Endothelial cell of umbilical vein (primary cell): ENCODE measurements at regions not wholly inside any gene's neighbourhood (a gene's known extent, or its start where the extent isn't known, plus 50 kb on each side); places are given as distances from the start of the nearest gene placed in this dataset.

Source experiments
- BruUV-seq: library from RNA; stranded (reverse); fragments of 400-500 nt; replicated peaks from 2 replicates; lab custom pipeline; 2021; lab: Mats Ljungman, UMichigan
- CTCF ChIA-PET: fragments of 300-600, 350-600 bp; sonication (Branson Sonifier 250); formaldehyde crosslinking; loops from one replicate; lab custom pipeline; 2021; ENCODE audit warnings: antibody characterized with exemption, inconsistent platforms; lab: Charles Lee
- POLR2A ChIA-PET: fragments of 300-600, 350-600 bp; sonication (Branson Sonifier 250); formaldehyde crosslinking; loops from one replicate; lab custom pipeline; 2021; ENCODE audit warnings: antibody characterized with exemption, inconsistent platforms; lab: Charles Lee
- DNase-seq: peaks from one replicate; pipeline ENCODE4 v3.0.0-alpha.2; 2011; ENCODE audit warnings: low read depth, low spot score
- FAIRE-seq: peaks from 2 replicates; lab custom pipeline; 2011; peaks lifted over from hg19 to GRCh38; lab: Jason Lieb, UNC
- H2AFZ ChIP-seq: 2 replicates; pipeline ENCODE4 v1.6.0; 2012; ENCODE audit warnings: low read depth, low read length, control low read depth, inconsistent platforms
- H3K27ac ChIP-seq: 2 replicates; pipeline ENCODE4 v1.5.1; 2011; ENCODE audit warnings: low read depth, mild to moderate bottlenecking, control low read depth, low read length, moderate library complexity; ENCODE audit not compliant: insufficient read depth
- H3K27me3 ChIP-seq, 2 experiments: 2 replicates each; pipeline versions ENCODE4 v1.6.0 to v1.6.1; 2011; ENCODE audit warnings: low read length in 2 of 2, mixed read lengths in 1 of 2; ENCODE audit not compliant: control insufficient read depth in 2 of 2, insufficient read depth in 2 of 2
- H3K36me3 ChIP-seq, 2 experiments: 2 replicates in 1 of 2; 3 replicates in 1 of 2; pipeline ENCODE4 v1.5.1; 2011; ENCODE audit warnings: low read length in 2 of 2, mild to moderate bottlenecking in 1 of 2, moderate library complexity in 1 of 2; ENCODE audit not compliant: control insufficient read depth in 2 of 2, insufficient read depth in 2 of 2; ENCODE audit errors: extremely low read depth in 1 of 2
- H3K4me1 ChIP-seq: 3 replicates; pipeline ENCODE4 v1.5.1; 2011; ENCODE audit warnings: mild to moderate bottlenecking, low read length; ENCODE audit not compliant: control insufficient read depth, insufficient read depth; ENCODE audit errors: extremely low read depth
- H3K4me2 ChIP-seq: 2 replicates; pipeline ENCODE4 v1.6.1; 2011; ENCODE audit warnings: low read length, control low read depth, mixed read lengths; ENCODE audit not compliant: insufficient read depth
- H3K4me3 ChIP-seq, 3 experiments: fragments of 200-600 bp in 1 of 3; sonication (generic), shearing (Covaris generic) in 1 of 3; replicated peaks in 1 of 3; 2 replicates each; pipeline ENCODE4 v1.5.1; 2011 to 2016; ENCODE audit warnings: control low read depth in 3 of 3, low read length in 3 of 3, mild to moderate bottlenecking in 2 of 3, inconsistent platforms in 1 of 3, low read depth in 1 of 3, moderate library complexity in 1 of 3; ENCODE audit not compliant: insufficient read depth in 1 of 3
- H3K79me2 ChIP-seq: 2 replicates; pipeline ENCODE4 v1.6.0; 2012; ENCODE audit warnings: low read length, inconsistent platforms; ENCODE audit not compliant: control insufficient read depth, insufficient read depth
- H3K9ac ChIP-seq: replicated peaks from 2 replicates; pipeline ENCODE3; 2011; ENCODE audit warnings: low read length, control low read depth; ENCODE audit not compliant: insufficient read depth; ENCODE audit errors: extremely low read depth
- H3K9me1 ChIP-seq: replicated peaks from 3 replicates; pipeline ENCODE4 v1.6.0; 2011; ENCODE audit warnings: mild to moderate bottlenecking, low read length; ENCODE audit not compliant: control insufficient read depth, insufficient read depth; ENCODE audit errors: extremely low read depth
- H3K9me3 ChIP-seq: replicated peaks from 2 replicates; pipeline ENCODE4 v1.5.1; 2012; ENCODE audit warnings: low read length, inconsistent platforms; ENCODE audit not compliant: control insufficient read depth, insufficient read depth
- H4K20me1 ChIP-seq: replicated peaks from 2 replicates; pipeline ENCODE3; 2011; ENCODE audit warnings: mild to moderate bottlenecking, low read length; ENCODE audit not compliant: control insufficient read depth, insufficient read depth; ENCODE audit errors: extremely low read depth
- EZH2 ChIP-seq: IDR thresholded peaks from 2 replicates; pipeline ENCODE4 v1.6.1; 2012; ENCODE audit warnings: borderline replicate concordance, low read depth, mild to moderate bottlenecking, moderate library complexity, low read length, inconsistent platforms; ENCODE audit not compliant: severe bottlenecking
- FOS ChIP-seq: IDR thresholded peaks from 2 replicates; pipeline ENCODE4 v1.6.1; 2011; ENCODE audit warnings: mild to moderate bottlenecking, low read length, moderate library complexity, borderline replicate concordance; ENCODE audit not compliant: insufficient read depth
- GATA2 ChIP-seq: IDR thresholded peaks from 2 replicates; pipeline ENCODE4 v1.7.0; 2011; ENCODE audit warnings: low read depth, mild to moderate bottlenecking, moderate library complexity, mixed read lengths, low read length; ENCODE audit not compliant: insufficient read length, insufficient read depth
- JUN ChIP-seq: IDR thresholded peaks from 2 replicates; pipeline ENCODE4 v1.6.1; 2011; ENCODE audit warnings: borderline replicate concordance, low read depth; ENCODE audit not compliant: insufficient read length, insufficient read depth
- MYC ChIP-seq: IDR thresholded peaks from one replicate; pipeline ENCODE4 v1.6.1; 2011; ENCODE audit warnings: mild to moderate bottlenecking, low read depth, low read length
- POLR2A ChIP-seq: IDR thresholded peaks from 2 replicates; pipeline ENCODE4 v1.6.1; 2012; ENCODE audit warnings: low read depth, mild to moderate bottlenecking, control low read depth, low read length
- POLR2AphosphoS5 ChIP-seq: IDR thresholded peaks from 2 replicates; pipeline ENCODE4 v1.6.1; 2012; ENCODE audit warnings: low read depth, mild to moderate bottlenecking, control low read depth, low read length, moderate library complexity; ENCODE audit not compliant: insufficient read depth
- dilution Hi-C: fragments of 300-500 bp; cut with MboI; formaldehyde crosslinking; loops from one replicate; pipeline ENCODE4 v1.15.0; 2019; ENCODE audit warnings: low sequenced_read_pairs; ENCODE audit not compliant: extremely low pct_ligation_motif_present
- intact Hi-C: fragments of 100-400 bp; cut with micrococcal nuclease; formaldehyde crosslinking; loops from one replicate; pipeline ENCODE4 v1.10.0; 2022
- TF ChIP-seq, protein P1 (sequence below): IDR thresholded peaks from 2 replicates; pipeline ENCODE4 v1.6.1; 2011; ENCODE audit not compliant: insufficient read depth, insufficient read length
- TF ChIP-seq, protein P2 (sequence below), 2 donors: IDR thresholded peaks; 1 replicate in 1 of 2; 2 replicates in 1 of 2; pipeline ENCODE4 v1.5.1; 2011; ENCODE audit warnings: low read length in 2 of 2, mild to moderate bottlenecking in 2 of 2, moderate library complexity in 2 of 2, control low read depth in 1 of 2, inconsistent platforms in 1 of 2, low read depth in 1 of 2; ENCODE audit not compliant: insufficient read depth in 1 of 2; ENCODE audit errors: extremely low read depth in 1 of 2

DNA sequence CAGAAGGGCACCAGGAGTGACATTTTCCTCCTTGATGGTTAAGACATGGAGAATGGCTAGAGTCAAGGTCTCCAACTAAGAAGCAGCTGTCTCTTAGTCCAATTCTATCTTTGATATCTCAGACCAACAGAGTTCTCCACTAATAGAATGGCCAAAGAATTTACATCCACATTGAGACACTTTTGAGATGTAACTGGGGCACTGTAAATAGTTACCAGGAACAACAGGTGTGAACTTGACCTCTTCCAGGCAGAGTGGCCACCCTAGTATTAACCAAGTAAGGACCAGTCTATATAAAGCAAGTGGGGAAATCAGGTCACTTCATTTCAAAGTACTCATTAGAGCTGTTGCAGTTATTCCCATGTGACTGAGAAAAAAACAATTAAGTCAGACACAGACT lies 159.7 kb upstream of the RAD23B start:
- DNase-seq = no peak
- H3K27ac ChIP-seq = no peak overlapping the region
- no peak for FAIRE-seq
- H3K9me3 ChIP-seq = no peaks in the 10 kb centered on the region
- ChIA-PET POLR2A (no interaction called here), CTCF (no interaction called here)
- no peak for TF ChIP-seq JUN
- TF ChIP-seq, protein P1, sequence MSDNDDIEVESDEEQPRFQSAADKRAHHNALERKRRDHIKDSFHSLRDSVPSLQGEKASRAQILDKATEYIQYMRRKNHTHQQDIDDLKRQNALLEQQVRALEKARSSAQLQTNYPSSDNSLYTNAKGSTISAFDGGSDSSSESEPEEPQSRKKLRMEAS = no peak
- TF ChIP-seq MYC = no peak
- TF ChIP-seq FOS = no peak
- TF ChIP-seq GATA2 = no peak
- no peak for TF ChIP-seq POLR2AphosphoS5
- TF ChIP-seq, protein P2, sequence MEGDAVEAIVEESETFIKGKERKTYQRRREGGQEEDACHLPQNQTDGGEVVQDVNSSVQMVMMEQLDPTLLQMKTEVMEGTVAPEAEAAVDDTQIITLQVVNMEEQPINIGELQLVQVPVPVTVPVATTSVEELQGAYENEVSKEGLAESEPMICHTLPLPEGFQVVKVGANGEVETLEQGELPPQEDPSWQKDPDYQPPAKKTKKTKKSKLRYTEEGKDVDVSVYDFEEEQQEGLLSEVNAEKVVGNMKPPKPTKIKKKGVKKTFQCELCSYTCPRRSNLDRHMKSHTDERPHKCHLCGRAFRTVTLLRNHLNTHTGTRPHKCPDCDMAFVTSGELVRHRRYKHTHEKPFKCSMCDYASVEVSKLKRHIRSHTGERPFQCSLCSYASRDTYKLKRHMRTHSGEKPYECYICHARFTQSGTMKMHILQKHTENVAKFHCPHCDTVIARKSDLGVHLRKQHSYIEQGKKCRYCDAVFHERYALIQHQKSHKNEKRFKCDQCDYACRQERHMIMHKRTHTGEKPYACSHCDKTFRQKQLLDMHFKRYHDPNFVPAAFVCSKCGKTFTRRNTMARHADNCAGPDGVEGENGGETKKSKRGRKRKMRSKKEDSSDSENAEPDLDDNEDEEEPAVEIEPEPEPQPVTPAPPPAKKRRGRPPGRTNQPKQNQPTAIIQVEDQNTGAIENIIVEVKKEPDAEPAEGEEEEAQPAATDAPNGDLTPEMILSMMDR (IDR thresholded peaks at IDR 0.05; ENCODE audit: extremely low read depth in 1 of 2, insufficient read depth in 1 of 2, low read depth in 1 of 2, low read length in 2 of 2) = no peak
- TF ChIP-seq POLR2A = no peak
- no peak for TF ChIP-seq EZH2
- H3K4me1 ChIP-seq = no peaks in the 10 kb centered on the region
- no peaks in the 10 kb centered on the region for H3K9me1 ChIP-seq
- no peak overlapping the region for H2AFZ ChIP-seq
- dilution Hi-C loops = no loop called here
- H3K4me2 ChIP-seq = no peak overlapping the region
- no peaks in the 10 kb centered on the region for H3K79me2 ChIP-seq
- H3K9ac ChIP-seq = no peak overlapping the region
- H3K36me3 ChIP-seq = no peaks in the 10 kb centered on the region
- BruUV-seq = no TSS peak
- H3K4me3 ChIP-seq = no peak overlapping the region
- H3K27me3 ChIP-seq = no peaks in the 10 kb centered on the region
- H4K20me1 ChIP-seq = no peaks in the 10 kb centered on the region
- intact Hi-C loops = no loop called here
